Neural progenitor cell (in vitro differentiated cells): ENCODE measurements at regions not wholly inside any gene's neighbourhood (a gene's known extent, or its start where the extent isn't known, plus 50 kb on each side); places are given as distances from the start of the nearest gene placed in this dataset.

Experiments
- DNase-seq: peaks from one replicate; pipeline ENCODE4 v3.0.0-alpha.2; 2016; ENCODE audit warnings: low spot score
- H2AFZ ChIP-seq: fragments of 200-600 bp; sonication (generic); replicated peaks from 2 replicates; pipeline ENCODE4 v1.6.1; 2016; ENCODE audit warnings: antibody characterized with exemption
- H3F3A ChIP-seq: fragments of 200-600 bp; sonication (generic); 2 replicates; pipeline ENCODE4 v1.6.1; 2016; ENCODE audit warnings: antibody characterized with exemption, low read depth
- H3K27ac ChIP-seq: fragments of 200-600 bp; sonication (generic); 2 replicates; pipeline ENCODE4 v1.5.1; 2016; ENCODE audit warnings: mild to moderate bottlenecking
- H3K27me3 ChIP-seq: fragments of 200-600 bp; sonication (generic); 2 replicates; pipeline ENCODE4 v1.6.1; 2016; ENCODE audit warnings: mild to moderate bottlenecking, moderate library complexity
- H3K36me3 ChIP-seq: fragments of 200-600 bp; sonication (generic); 2 replicates; pipeline ENCODE4 v1.5.1; 2016
- H3K4me1 ChIP-seq: fragments of 200-600 bp; sonication (generic); 2 replicates; pipeline ENCODE4 v1.6.1; 2016; ENCODE audit warnings: mixed run types
- H3K4me2 ChIP-seq: fragments of 200-600 bp; sonication (generic); 2 replicates; pipeline ENCODE4 v1.6.1; 2016
- H3K4me3 ChIP-seq: fragments of 200-600 bp; sonication (generic); 2 replicates; pipeline ENCODE4 v1.5.1; 2016
- H3K79me2 ChIP-seq: fragments of 200-600 bp; sonication (generic); 2 replicates; pipeline ENCODE4 v1.6.1; 2016; ENCODE audit warnings: low read depth
- H3K9ac ChIP-seq: fragments of 200-600 bp; sonication (generic); 2 replicates; pipeline ENCODE4 v1.6.1; 2016
- H3K9me3 ChIP-seq: fragments of 200-600 bp; sonication (generic); 2 replicates; pipeline ENCODE4 v1.5.1; 2016; ENCODE audit warnings: low read depth
- H4K20me1 ChIP-seq: fragments of 200-600 bp; sonication (generic); 2 replicates; pipeline ENCODE4 v1.6.1; 2016; ENCODE audit warnings: low read depth
- H3K27ac Mint-ChIP-seq: 3 replicates; pipeline ENCODE4 v1.8.0; 2021; ENCODE audit warnings: mixed read lengths
- H3K27me3 Mint-ChIP-seq: 2 replicates; pipeline ENCODE4 v1.8.0; 2022; ENCODE audit warnings: low read depth, mild to moderate bottlenecking, inconsistent platforms, moderate library complexity, mixed read lengths; ENCODE audit not compliant: insufficient read depth
- H3K36me3 Mint-ChIP-seq: 3 replicates; pipeline ENCODE4 v1.8.0; 2021; ENCODE audit warnings: mixed read lengths
- H3K4me1 Mint-ChIP-seq: 3 replicates; pipeline ENCODE4 v1.8.0; 2021; ENCODE audit warnings: mixed read lengths
- H3K4me3 Mint-ChIP-seq: 3 replicates; pipeline ENCODE4 v1.8.0; 2021; ENCODE audit warnings: mild to moderate bottlenecking, moderate library complexity, mixed read lengths
- H3K9me3 Mint-ChIP-seq: 3 replicates; pipeline ENCODE4 v1.8.0; 2020; ENCODE audit warnings: mixed read lengths
- CTCF ChIP-seq: fragments of 200-600 bp; sonication (generic); IDR thresholded peaks from 2 replicates; pipeline ENCODE4 v1.5.1; 2017; ENCODE audit warnings: antibody characterized with exemption, mild to moderate bottlenecking
- EZH2 ChIP-seq: fragments of 200-600 bp; sonication (generic); IDR thresholded peaks from 2 replicates; pipeline ENCODE4 v1.6.1; 2017; ENCODE audit warnings: antibody characterized with exemption, mild to moderate bottlenecking, moderate library complexity
- EZH2phosphoT487 ChIP-seq: fragments of 200-600 bp; sonication (generic); IDR thresholded peaks from 2 replicates; pipeline ENCODE4 v1.6.1; 2017; ENCODE audit warnings: antibody characterized with exemption

GRCh38 chr2:234853729-234854128 lies 98.1 kb upstream of the SH3BP4 start:
- no peaks in the 10 kb centered on the region for H3F3A ChIP-seq
- Mint-ChIP-seq H3K27me3 (peaks cover 6% of the 10 kb centered on the region), H3K36me3 (peaks cover 1% of the 10 kb centered on the region), H3K27ac (no peak overlapping the region), H3K9me3 (peaks cover 10% of the 10 kb centered on the region), H3K4me1 (peaks cover 12% of the 10 kb centered on the region), H3K4me3 (no peak overlapping the region)
- H3K79me2 ChIP-seq, result no peaks in the 10 kb centered on the region
- H3K9me3 ChIP-seq, result no peaks in the 10 kb centered on the region
- H4K20me1 ChIP-seq, result no peaks in the 10 kb centered on the region
- no peak overlapping the region for H2AFZ ChIP-seq
- no peak for TF ChIP-seq EZH2phosphoT487
- no peak for TF ChIP-seq EZH2
- TF ChIP-seq CTCF, result no peak
- no peak for DNase-seq
- peaks cover 8% of the 10 kb centered on the region for H3K4me1 ChIP-seq
- no peaks in the 10 kb centered on the region for H3K27me3 ChIP-seq
- H3K4me2 ChIP-seq, result no peak overlapping the region
- H3K27ac ChIP-seq, result no peak overlapping the region
- H3K4me3 ChIP-seq, result no peak overlapping the region
- H3K36me3 ChIP-seq, result no peaks in the 10 kb centered on the region
- H3K9ac ChIP-seq, result no peak overlapping the region

- H3K79me2 ChIP-seq, result no peaks in the 10 kb centered on the region
- Mint-ChIP-seq H3K9me3 (peaks cover 10% of the 10 kb centered on the region), H3K27me3 (peaks cover 6% of the 10 kb centered on the region), H3K36me3 (peaks cover 1% of the 10 kb centered on the region), H3K27ac (no peak overlapping the region), H3K4me3 (no peak overlapping the region), H3K4me1 (peaks cover 17% of the 10 kb centered on the region)
- no peaks in the 10 kb centered on the region for H3K9me3 ChIP-seq
- H3K9ac ChIP-seq, result no peak overlapping the region
- no peak overlapping the region for H3K4me2 ChIP-seq
- no peaks in the 10 kb centered on the region for H3K27me3 ChIP-seq
- TF ChIP-seq EZH2 (no peak), EZH2phosphoT487 (no peak), CTCF (no peak)
- peaks cover 6% of the 10 kb centered on the region for H3K4me1 ChIP-seq
- no peak overlapping the region for H3K27ac ChIP-seq
- H4K20me1 ChIP-seq, result no peaks in the 10 kb centered on the region
- no peak overlapping the region for H3K4me3 ChIP-seq
- H3K36me3 ChIP-seq, result no peaks in the 10 kb centered on the region
- no peaks in the 10 kb centered on the region for H3F3A ChIP-seq
- no peak for DNase-seq
- H2AFZ ChIP-seq, result no peak overlapping the region
Measured at GRCh38 chr2:234852941-234853340, 98.9 kb upstream of the SH3BP4 start.

GRCh38 chr2:234852035-234852434 lies 99.8 kb upstream of the SH3BP4 start:
- no peak overlapping the region for H3K27ac Mint-ChIP-seq
- Histone ChIP-seq H3K4me2 (no peak overlapping the region), H3K36me3 (no peaks in the 10 kb centered on the region), H4K20me1 (no peaks in the 10 kb centered on the region), H3K9ac (no peak overlapping the region), H3K79me2 (no peaks in the 10 kb centered on the region), H3K9me3 (no peaks in the 10 kb centered on the region), H3K4me1 (peaks cover 7% of the 10 kb centered on the region), H3K27ac (no peak overlapping the region), H2AFZ (no peak overlapping the region), H3K27me3 (no peaks in the 10 kb centered on the region), H3K4me3 (no peak overlapping the region), H3F3A (no peaks in the 10 kb centered on the region)
- no peak for DNase-seq
- peaks cover 10% of the 10 kb centered on the region for H3K9me3 Mint-ChIP-seq
- peaks cover 18% of the 10 kb centered on the region for H3K4me1 Mint-ChIP-seq
- peaks cover 8% of the 10 kb centered on the region for H3K27me3 Mint-ChIP-seq
- TF ChIP-seq CTCF, result no peak
- no peak for TF ChIP-seq EZH2phosphoT487
- no peak for TF ChIP-seq EZH2
- no peak overlapping the region for H3K4me3 Mint-ChIP-seq
- peaks cover 1% of the 10 kb centered on the region for H3K36me3 Mint-ChIP-seq
